ENCODE measurements at regions not wholly inside any gene's neighbourhood (a gene's known extent, or its start where the extent isn't known, plus 50 kb on each side); places are given as distances from the start of the nearest gene placed in this dataset.

DNA sequence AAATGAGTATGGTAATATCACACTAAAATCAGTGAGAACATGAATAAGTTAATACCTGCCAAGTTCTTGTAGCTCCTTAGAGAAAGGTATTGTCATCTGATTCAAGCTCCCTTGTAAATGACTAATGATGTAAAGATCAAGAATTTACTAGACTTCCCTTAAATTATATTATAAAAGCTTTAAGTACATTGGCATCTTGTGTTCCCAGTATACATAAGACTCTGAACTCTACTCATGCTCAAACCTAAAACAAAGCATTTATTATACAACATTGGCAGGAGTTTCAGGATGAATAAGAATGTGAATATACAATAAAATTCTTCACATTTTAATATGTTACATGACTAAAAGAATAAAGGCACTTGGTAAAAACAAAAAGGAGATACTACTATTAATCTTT, 126.8 kb upstream of the UNC5C start:
- intact Hi-C loops (cut with DNase I) = no loop called here
- ATAC-seq (no peak), DNase-seq (ENCODE audit: low spot score) (no peak)

DNA sequence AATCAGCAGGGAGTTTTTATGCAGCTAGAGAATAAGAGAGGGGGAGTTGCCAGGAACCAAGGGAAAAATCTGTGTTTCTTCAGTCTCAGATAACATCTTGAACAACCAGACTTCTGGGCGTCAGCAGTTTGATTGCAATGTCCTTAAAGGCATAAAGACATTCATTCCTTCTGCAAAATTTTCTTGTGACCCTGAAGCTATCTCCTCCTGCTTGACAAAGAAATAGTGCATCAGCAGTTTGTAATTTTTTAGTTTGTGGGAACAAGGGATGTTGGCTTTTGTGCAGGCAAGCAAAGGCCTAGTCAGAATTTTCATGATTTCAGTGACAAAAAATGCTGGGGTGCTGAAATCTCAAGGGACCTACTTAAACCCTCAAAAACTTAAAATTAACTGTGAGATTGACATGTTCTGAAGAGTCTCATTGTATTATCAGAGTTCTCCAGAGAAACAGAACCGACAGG, 125.8 kb upstream of the UNC5C start:
- DNase-seq (ENCODE audit: low spot score) (no peak), ATAC-seq (no peak)
- intact Hi-C loops (cut with DNase I) = no loop called here

DNA sequence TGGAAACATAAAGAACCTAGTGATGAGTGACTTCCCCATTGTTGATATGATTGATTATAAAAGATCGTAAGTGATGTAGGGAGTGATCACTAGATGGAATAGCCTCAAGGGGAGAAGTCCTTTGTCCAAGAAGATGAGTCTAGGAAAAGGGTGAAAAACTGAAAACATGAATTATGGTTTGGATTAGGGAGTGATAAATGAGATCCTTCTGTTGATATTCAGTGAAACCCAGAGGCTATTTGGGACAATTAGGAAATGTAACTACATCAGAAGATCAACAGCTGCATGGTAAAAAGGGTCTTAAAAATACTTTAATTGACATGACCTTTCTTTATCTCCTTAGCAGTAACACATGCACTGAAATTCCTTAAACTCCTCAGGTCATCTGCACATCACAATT, 124.0 kb upstream of the UNC5C start:
- ATAC-seq (no peak), DNase-seq (ENCODE audit: low spot score) (no peak)
- intact Hi-C loops (cut with DNase I) = no loop called here

DNA sequence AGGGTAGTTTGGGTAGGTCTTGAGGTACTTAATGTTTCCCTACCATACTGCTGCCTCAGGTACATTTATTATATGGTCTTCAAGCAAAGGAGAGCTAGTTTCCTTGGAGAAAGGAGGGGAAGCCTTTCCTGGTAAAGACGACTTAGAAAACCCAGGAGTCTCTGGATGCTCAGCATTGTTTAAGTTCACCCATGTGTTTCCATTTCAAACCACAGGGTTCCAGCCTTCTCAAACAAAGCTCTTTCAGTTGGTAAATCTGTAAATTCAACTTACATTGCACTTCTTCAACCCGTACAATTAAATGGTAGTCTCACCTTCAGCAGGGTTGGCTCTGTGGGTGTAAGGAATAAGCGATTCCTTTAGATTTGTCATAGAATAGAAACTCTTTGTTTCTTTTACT, 111.9 kb upstream of the UNC5C start:
- DNase-seq (ENCODE audit: low spot score) (no peak), ATAC-seq (no peak)
- intact Hi-C loops (cut with DNase I) = no loop called here

DNA sequence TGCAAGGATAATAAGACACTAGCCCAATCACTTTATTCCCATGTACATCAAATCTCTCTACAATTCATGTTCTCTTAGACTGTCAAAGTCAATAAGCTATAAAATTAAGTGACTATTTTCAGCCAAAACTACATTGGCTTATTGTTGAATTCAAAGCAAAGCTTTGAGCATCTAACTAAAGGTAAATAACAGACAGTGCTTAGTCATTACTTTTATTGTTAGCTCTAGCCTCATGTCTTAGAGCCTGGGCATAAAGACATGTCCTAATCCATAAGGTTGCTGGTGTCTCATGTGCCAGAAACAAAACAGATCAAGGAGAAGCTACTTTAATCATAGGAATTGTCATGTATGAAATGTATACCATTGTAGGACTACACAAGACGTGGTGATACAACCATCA, 103.1 kb upstream of the UNC5C start:
- intact Hi-C loops (cut with DNase I) = no loop called here
- DNase-seq (ENCODE audit: low spot score) (no peak), ATAC-seq (no peak)

DNA sequence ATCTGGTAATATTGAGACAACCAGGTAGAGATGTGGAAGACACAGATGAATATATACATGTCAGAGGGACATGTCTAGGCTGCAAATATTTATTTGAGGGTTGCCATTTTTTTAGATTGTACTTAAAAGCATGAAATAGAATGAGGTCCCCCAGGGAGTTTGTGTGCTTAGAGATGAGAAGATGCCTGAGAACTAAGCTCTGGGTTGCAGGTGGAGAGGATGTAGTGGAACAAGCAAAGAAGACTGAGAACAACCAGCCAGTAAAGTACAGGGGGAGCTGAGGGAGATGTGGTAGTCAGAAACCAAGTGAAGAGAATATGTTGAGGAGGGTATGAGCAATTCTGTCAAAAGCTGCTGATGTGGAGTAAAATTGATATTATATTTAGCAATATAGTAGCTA, 95.6 kb upstream of the UNC5C start:
- DNase-seq (ENCODE audit: low spot score) (no peak), ATAC-seq (no peak)
- intact Hi-C loops (cut with DNase I) = no loop called here

DNA sequence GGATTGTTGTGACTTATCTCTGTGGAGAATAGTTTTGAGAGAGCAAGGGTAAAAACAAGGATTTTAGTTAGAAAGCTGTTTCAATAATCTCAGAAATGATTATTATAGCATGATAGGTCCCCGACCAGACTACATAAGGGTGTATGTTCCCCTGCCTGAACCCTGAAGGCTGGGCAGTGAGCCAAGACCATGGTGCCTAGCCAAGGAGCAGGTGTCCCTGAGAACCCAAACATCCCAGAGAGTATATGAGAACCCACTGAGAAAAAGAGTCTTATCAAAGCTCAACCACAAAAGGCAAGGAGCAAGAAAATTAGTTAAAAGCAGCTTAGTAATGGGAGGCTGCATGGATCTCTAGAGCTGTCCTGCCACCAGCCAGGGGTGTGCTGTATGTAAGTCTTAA, 94.9 kb upstream of the UNC5C start:
- no peak for ATAC-seq
- DNase-seq (ENCODE audit: low spot score) = no peak
- intact Hi-C loops (cut with DNase I) = no loop called here

DNA sequence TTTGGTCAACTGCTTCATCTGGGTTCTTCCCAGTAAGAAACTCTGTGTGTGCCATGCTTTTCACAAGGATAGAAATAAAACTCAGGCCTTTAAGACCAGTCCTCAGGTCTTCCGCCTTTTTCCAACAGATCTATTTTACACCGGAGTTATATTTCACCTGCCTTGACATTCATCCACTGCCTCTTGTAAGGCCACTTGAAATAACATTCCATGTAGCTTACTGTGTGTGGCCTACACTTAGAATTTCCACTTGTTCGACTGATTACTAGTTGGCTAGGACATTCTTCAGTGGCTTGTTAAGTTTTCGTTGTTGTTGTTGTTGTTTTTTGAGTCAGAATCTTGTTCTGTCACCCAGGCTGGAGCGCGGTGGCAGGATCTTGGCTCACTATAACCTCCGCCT, 92.8 kb upstream of the UNC5C start:
- DNase-seq (ENCODE audit: low spot score) = no peak
- intact Hi-C loops (cut with DNase I) = no loop called here
- no peak for ATAC-seq

DNA sequence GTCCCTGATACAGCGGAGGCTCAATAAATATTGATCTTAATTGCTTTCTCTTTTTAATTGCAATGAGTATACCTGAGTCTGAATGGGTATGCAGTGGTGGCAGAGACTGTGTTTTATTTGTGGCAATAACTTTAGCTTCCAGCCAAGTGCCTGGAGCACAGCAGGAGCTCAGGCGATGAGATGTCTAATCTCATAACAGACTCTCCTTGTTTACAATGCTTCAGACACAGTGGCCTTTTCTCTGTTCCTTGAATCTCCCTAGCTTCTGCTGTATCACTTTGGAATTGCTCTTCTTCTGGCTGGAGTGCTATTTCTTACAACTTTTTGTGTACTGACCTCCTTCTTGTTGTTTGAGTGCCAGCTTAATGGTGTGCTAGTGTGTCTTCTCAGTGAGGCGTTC, 91.5 kb upstream of the UNC5C start:
- intact Hi-C loops (cut with DNase I) = no loop called here
- DNase-seq (ENCODE audit: low spot score) (no peak), ATAC-seq (no peak)

DNA sequence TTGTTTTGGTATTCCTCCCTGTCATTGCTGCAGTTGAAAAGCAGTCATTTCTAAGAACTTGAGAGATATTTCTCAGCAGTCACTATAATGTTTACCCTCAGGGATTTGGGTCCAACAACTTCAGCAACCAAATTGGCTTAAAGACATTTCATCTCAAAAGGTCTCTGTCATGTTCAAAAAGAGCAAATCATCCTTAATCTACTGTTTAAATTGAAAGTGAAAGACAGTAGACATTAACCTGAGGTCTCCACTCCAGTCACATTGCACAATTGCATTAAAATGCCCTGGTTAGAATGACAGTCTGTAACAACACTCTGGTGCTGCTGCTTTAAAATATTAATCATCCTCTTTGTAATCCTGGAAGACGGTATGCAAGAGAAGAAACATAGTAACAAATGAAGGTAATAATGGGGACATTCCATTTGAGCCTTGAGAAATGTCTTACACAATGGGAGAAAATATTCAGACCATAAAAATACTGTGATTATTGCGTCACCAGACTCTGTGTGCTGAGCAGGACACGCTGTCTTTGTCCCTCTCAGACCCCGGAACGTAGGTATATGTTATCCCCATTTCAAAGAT, 90.2 kb upstream of the UNC5C start:
- no peak for ATAC-seq

DNA sequence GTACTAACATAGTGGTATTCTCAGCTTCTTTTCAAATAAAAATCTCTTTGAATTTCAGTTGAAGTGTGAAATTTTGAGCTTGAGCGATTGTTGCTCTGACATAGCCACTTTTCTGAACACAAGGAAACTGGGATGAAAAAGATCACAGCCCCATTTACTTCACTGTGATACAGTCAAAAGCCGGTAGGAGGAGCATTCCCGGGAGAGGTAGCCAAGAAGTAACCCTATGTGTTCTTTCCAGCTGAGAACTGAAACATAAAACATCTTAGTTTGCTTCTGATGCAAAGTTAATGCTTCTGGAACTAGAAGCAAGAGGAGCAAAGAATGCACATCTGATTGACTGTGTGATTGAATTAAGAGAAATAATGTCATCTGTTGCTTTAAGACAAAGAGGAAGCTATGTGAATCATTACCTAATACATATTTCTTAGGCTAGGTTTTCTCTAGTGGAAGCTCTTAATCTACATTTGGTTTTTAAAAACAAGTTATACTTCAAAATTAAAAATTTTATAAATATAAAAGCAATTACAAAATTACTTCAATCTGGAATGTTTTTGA, 88.3 kb upstream of the UNC5C start:
- DNase-seq (ENCODE audit: low spot score) (no peak), ATAC-seq (no peak)
- intact Hi-C loops (cut with DNase I) = no loop called here

More for the DNA sequence above, 90.2 kb upstream of the UNC5C start:
- intact Hi-C loops (cut with DNase I) = no loop called here
- DNase-seq (ENCODE audit: low spot score) = no peak

DNA sequence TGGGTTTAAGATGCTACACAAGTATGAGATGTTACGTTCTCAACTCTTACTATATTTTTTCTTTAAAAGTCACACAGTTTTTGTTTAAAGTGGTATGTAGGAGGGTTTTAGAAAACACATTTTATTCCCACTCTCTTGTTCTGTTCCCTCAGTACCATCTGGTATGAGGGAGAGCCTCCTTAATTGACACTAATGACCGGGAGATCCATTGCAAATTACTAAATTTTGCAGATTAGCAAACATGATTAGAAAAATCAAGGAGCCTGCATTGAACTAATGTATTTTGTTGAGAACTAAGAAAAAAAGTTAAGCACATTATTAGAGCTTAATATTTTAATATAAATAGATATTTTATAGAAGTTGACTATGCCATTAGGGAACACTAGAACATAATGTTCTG, 87.3 kb upstream of the UNC5C start:
- DNase-seq (ENCODE audit: low spot score) = no peak
- ATAC-seq = no peak
- intact Hi-C loops (cut with DNase I) = no loop called here

DNA sequence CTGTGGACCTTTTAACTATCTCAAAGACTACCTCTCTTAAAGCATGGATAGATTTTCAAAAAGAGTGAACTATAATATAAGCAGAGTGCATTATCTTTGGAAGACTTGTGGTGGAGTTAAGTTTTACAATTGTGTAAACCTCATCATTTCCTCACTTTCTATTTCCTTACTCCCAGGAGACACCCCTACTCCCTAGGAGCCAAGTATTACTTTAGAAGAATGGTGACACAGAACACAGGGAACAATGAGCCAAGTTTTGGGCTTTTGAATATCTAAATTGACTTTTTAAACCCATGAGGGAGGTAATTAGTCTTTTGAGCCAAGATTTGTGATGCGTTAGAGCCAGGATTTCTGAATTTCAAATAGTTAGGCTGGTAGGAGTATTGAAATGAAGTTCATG, 78.9 kb upstream of the UNC5C start:
- ATAC-seq = no peak

DNA sequence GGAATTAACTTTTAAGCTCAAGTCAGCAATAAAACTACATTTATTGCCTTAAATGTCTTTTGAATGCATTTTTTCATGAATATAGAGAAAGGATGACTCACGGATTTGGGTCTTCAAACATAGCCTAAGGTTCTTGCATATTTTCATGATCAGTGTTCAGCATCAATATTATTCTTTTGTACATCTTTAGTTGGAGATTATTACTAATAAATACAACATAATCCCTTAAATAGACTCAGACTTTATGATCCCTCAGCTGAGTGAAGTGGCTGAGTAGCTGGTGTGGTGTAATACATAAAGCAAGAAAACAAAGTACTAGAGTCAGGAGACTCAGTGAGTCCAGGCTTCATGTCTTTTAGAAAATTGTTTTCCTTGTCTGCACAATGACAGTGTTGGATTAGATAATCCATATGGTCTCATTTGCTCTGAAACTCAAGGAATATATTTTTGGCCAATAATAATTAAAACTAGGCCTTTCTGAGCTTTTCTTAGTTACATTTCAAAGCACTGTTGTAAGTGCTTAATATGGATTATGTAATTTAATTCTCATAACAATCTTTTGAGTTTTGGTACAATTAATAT, 78.3 kb upstream of the UNC5C start:
- ATAC-seq (no peak), DNase-seq (ENCODE audit: low spot score) (no peak)
- intact Hi-C loops (cut with DNase I) = no loop called here

More for the DNA sequence above, 78.9 kb upstream of the UNC5C start:
- no peak for DNase-seq (ENCODE audit: low spot score)
- intact Hi-C loops (cut with DNase I) = no loop called here

DNA sequence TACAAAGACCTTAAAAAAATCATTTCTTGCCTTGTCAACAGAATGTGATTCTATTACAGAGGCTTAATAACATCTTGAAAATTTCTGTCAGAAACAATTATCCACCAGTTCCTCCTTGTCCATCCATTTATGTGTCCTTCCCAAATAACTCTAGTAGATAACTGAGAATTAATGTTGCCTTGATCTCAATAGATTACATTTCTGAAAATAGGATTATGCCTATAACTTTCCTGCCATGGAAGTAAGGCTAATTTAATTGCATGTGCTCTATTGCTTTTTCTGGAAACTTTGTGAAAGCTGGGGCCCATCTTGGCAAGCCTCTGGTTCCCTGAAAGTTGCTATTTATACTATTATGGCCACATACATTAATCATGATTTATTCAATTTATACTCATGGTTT, 76.2 kb upstream of the UNC5C start:
- intact Hi-C loops (cut with DNase I) = no loop called here
- ATAC-seq = no peak

DNA sequence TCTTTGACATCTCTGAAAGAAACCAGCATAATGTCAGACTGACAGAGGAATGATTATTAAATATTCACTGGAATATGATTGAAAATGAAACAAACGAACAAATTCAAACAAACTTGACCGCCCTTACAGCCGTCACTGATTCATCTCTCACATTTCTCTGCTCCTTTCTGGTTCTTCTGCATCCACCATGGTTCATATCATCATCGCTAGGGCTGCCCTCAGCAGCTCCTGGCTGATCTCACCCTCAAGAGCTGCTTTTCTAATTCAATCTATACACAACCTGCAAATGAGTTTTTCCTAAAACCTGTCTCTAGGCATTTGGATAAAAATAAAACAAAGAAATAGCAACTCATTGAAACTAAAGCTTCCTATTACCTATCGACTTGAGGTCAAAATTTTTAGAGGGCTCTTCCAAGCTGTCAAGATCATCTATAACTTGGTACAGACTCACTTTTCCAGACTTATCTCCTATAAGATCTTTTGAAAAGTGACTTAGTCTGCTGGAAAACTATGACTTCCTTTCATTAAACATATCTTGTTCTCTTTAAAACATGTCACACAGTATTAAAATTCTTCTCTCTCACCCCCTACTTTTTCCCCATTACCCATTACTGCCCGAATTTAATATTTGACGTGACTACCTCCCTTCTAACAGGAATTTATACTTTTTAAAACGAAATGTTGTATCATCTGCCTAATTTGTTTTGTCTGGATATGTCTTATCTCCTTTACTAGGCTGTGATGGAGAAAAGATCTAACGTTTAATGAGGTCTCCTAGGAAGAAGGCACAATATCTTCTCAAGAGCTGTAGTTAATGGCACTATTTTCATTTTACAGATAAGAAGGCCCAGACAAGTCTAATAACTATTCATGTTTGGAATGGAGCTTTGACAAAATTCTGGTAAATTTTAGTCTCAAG, 71.0 kb upstream of the UNC5C start:
- ATAC-seq (no peak), DNase-seq (ENCODE audit: low spot score) (no peak)
- intact Hi-C loops (cut with DNase I) = no loop called here

More for the DNA sequence above, 76.2 kb upstream of the UNC5C start:
- DNase-seq (ENCODE audit: low spot score) = no peak

DNA sequence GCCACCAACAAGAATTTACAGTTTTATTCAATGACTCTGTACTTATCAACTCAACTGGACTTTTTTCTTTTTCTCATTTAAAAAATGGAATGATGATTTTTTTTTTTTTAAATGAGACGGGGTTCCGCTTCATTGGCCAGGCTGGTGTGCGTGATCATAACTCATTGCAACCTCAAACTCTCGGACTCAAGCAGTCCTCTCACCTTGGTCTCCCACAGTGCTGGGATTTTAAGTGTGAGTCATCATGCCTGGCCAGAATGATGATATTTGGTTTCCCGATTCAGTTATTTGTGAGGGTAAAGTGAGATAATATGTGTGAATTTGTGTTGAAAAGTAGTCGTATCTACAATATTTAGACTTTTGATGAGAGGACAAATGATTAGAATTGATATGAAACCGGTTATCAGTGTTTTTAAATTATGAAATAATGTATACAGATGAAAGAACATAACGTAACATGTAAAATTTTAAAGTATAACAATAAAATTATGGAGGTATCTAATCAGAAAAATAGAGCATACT, 66.0 kb upstream of the UNC5C start:
- DNase-seq (ENCODE audit: low spot score) (no peak), ATAC-seq (no peak)
- intact Hi-C loops (cut with DNase I) = no loop called here

DNA sequence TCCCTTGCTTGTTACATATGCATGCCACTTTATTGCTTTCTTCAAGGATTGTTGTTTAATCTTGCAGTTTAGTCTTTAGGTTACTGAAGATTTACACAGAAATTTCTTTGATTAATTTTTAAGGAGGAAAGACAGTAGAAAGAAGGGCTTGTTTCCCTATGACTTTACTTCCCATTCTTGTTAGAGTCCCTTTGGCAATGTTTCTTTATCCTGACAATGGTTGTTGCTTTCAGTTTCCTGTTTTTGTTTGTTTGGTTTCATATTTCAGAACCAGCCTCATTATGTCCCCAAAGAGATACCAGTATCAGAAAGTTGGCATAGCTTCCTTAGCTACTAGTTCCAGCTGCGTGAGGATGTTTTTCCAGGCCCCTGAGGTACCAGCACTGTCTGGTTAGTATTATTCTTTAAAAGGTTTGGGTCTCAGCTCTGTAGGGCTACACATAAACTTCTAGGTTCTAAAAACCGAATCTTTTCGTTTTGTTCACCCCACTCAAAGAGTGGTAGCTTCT, 61.3 kb upstream of the UNC5C start:
- intact Hi-C loops (cut with DNase I) = no loop called here
- ATAC-seq (no peak), DNase-seq (ENCODE audit: low spot score) (no peak)

DNA sequence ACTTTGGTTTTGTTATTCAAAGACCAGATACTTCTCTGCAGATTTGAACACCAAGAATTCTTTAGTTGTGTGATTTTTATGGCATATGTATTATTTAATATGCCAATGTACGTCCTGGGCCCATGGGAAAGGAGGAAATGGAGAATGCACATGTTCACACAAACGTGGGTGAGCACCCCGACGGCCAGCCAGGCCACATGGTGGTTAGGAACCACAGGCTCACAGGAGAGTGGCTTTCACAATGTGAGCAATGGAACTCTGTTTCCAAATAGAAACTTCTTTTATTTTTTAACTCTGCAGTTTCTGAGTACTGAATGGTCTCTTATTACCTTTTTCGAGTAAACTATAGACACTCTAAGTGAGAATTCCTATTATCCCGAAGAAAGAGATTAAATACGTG, 58.0 kb upstream of the UNC5C start:
- intact Hi-C loops (cut with DNase I) = no loop called here
- no peak for ATAC-seq
- DNase-seq (ENCODE audit: low spot score) = no peak

DNA sequence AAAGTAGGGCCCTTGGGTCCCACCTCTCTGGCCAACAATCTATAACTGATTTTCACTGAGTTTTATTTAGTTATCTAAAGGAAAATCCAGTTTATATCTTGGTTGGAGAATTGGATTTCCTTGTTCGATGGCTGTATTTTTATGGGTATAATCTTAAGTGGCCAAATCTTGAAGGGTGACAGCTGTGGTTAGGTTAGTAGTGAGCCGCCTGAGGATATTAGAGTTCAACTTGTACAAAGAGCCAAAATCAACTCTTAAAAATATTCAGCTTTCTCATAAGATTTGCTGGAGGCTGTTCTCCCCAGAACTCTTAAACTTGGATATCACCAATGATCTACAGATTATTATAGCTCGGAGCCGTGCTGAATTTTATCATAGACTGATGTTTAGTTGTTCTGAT, 54.6 kb upstream of the UNC5C start:
- intact Hi-C loops (cut with DNase I) = no loop called here
- ATAC-seq (no peak), DNase-seq (ENCODE audit: low spot score) (no peak)

Data from sciatic nerve (tissue), 2 donors.